Right kidney (tissue), 1 donor: ENCODE measurements at regions not wholly inside any gene's neighbourhood (a gene's known extent, or its start where the extent isn't known, plus 50 kb on each side); places are given as distances from the start of the nearest gene placed in this dataset.

Experiments used
- DNase-seq: peaks from one replicate; pipeline ENCODE4 v3.0.0-alpha.2; 2016

DNA sequence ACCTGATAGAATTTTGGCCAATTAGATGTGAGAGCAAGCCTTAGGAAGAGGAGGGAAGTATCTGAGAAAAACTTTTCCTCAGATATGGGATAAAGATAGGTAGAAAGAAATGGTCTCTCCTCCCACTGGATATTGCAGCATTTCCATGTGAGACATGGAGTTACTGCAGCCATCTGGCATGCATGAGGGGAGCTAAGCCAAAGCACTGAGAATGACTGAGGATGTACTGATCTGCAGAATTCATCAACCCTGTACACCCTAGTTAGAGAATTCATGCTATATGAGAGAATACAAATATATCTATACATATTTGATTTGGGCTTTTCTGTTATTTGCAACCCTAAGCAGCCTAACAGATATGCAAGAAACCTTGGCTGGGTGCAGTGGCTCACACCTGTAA lies 52.5 kb upstream of the RPL34 start:
- DNase-seq, result no peak

GRCh38 chr4:108561116-108561515 lies 59.3 kb upstream of the RPL34 start:
- no peak for DNase-seq

DNA sequence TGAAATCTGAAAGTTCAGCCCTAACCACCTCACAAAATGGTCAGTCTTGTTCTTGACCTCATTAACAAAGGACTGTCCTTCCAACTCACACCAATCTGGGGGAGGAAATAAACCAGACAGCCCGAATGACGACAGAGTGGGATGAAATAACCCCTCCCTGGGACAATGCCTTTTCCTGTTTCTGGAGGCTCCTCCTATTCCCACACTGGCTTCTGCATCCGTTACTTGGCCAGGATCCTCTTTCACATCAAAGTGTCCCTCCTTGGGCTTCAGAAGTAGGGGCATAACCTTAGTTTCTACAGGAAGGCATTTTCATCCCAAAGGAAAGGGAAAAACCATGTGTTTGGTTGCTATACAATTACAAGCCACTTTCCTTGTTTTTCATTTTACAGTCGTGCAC lies 59.8 kb upstream of the RPL34 start:
- DNase-seq, result peak; percentile 31

DNA sequence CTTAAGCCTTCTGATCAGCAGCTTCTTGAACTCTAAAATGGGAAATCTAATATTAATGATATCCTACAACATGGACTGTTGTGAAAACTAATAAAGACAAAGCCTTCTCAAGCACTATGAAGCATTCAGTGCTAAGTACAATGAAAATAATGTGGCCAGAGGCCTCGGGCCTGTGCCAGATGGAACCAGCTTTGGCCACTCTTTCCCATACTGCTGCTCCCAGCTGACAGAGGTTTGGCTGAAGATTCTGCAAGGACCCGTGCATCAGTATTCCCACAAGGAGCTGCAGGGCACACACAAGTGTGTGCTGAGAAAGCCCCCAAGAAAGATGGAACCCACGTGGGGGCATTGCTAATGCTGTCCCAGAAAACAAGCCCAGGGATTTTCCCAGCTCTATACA lies 60.5 kb upstream of the RPL34 start:
- no peak for DNase-seq

GRCh38 chr4:108559068-108559793 lies 61.1 kb upstream of the RPL34 start:
- DNase-seq, result no peak

DNA sequence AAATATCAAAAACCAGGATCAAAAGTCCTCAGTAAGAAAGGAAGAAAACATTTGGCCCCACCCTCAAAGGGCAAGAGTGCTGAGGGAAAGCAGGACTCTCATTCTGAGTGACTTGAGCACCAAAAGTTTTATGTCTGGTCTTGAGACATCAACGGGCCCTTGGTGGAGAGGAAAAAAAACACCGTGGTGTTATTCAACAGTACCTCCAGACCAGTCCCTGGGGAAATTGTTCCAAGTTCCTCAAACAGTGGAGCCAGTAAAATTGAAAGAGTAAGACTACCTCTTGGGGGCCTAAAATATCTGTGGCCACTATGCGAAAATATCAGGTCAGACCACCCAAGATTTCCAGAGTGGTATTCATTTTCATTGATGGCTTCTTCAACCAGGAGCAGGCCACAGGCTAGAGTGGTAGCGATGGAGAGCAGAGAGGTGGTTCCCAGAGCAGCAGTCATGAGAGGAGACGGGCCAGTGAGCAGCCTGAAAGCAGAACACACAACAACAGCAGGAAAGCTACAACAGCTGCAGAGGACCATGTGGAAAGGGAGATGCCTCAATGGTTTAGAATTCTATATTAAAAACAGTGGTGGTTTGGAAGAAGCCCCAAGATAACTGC lies 63.7 kb upstream of the RPL34 start:
- DNase-seq, result no peak

DNA sequence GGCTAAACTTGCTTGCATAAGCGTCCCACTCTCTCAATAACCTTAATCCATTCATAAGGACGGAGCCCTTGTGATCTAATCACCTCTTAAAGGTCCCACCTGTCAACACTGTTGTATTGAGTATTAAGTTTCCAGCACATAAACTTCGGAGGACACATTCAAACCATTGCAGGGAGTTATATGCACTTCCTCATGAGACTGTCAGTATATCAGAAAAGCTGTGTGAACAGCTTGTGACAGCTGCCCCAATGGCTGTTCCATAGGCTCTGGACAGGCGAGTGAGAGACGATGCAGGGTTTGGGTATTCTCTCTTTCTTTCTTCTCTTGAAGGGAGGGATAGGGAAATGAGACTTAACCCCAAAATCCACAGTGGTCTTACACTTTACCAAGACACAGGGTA lies 64.2 kb upstream of the RPL34 start:
- DNase-seq, result no peak

GRCh38 chr4:108555701-108556100 lies 64.7 kb upstream of the RPL34 start:
- no peak for DNase-seq

DNA sequence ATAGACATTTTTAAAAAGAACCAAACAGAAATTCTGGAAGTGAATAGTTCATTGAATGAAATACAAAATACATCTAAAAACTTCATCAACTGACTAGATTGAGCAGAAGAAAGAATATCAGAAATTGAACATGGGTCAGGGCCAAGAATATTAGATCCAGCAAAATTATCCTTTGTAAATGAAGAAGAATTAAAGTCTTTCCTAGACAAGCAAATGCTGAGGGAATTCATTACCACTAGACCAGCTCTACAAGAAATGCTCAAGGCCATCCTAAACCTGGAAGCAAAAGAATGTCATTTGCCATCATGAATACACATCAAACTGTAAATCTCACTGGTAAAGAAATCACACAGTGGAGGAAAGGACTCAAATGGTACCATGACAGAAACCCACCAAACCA lies 72.7 kb upstream of the RPL34 start:
- no peak for DNase-seq

GRCh38 chr4:108546728-108547127 lies 73.6 kb upstream of the RPL34 start:
- no peak for DNase-seq

DNA sequence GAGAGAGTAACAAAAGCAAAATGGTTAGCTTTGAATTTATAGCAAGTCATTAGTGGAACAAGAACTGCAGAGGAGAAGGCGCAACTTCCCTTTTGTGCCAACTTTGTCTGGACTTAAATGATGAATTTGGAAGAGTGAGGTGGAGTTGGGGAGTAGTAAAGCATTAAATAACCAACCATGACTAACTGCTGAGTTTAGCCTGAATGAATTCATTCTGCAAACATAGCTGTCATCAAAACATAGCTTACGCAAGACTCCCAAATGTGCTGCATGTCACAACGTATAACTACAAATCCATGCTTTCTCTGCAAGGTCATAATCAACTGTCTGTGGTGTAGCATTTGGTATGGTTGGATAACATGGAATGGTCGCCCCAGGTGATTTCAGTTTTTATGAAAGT lies 75.9 kb upstream of the RPL34 start:
- DNase-seq, result no peak

DNA sequence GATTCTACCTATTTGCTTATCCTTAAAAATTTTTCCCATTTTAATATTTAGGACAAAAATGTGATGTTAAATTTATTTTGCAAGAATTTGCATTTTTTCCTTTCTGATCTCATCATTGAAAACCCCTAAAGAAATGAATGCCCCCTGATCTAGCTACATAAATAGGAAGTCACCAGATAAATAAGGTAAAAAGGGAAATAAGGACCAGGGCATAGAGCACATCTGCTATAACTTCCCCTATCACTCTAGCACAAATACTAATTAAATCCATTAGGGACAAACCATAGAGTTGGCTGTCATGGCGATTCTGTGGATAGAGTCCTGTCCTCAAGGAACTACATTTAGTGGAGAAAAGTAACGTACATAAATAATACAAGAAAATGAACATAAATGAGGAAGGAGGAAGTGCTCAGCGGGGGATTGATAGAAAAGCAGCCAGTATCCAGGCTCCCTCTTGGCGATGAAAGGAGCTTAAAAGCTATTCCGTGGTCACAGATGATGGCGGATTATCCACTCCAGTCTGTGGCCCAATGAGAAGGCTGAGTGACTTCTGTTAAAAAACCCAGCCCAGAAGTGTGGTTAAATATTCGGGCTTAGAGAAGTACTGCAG lies 76.9 kb upstream of the RPL34 start:
- DNase-seq, result no peak

GRCh38 chr4:108540536-108540935 lies 79.8 kb upstream of the RPL34 start:
- DNase-seq, result no peak

- DNase-seq, result no peak
Measured at GRCh38 chr4:108536577-108536976, 83.8 kb upstream of the RPL34 start.

DNA sequence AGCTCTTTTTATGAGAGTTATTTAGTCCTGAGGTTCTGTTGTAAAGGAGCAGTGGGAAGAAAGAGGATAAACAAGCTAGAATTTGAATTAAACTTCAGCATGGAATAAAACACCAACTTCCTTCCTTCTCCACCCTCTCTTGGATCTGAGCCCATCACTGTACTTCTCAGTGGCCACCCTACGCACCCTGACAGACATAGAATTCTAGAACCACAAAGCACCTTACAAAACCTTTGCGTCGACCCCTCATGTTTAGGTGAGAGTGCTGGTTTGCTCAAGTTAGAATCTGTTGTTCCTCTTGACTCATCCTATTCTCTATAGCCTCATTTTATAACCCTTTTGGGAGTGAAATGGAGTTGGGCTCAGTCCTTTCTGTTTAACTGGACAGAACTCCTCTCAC lies 84.6 kb upstream of the RPL34 start:
- no peak for DNase-seq

DNA sequence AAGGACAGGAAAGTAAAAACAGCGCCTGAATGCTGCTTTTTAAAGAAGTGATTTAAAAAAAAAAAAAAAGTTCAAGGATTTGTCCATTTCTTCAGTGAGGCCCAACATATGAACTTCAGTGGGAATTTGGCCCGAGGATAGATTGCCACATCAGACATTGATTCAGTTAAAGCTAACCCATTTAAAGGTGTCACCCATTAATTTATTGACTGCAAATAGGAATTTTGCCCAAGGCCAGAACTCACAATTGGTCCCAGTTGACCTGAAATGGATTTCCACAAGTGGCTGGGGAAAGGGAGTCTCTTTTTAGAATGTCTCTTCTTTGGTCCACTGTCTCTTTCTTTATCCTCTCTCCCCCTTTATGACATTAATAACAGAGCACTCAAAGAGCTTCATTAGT lies 86.5 kb upstream of the RPL34 start:
- no peak for DNase-seq

- DNase-seq, result peak; percentile 13
Measured at GRCh38 chr4:108533245-108533844, 87.0 kb upstream of the RPL34 start.

GRCh38 chr4:108532738-108533137 lies 87.6 kb upstream of the RPL34 start:
- DNase-seq, result no peak

DNA sequence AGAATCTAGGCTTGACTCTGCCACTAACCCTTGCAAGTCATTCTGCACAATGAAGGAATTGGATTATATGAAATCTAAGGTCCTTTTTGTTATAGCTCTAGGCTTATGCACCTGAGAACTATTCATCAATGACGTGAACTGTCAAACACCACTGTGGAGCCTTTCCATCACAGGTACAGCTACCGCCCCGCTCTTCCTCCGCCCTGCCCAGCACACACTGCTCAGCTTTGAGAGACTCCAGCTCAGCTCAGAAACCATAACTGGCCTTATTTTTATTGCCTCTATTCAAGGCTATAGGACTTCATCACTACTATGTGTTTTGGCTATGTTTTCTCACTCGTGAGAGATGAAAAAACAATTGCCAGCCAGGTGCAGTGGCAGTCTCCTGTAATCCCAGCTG lies 88.2 kb upstream of the RPL34 start:
- DNase-seq, result no peak

DNA sequence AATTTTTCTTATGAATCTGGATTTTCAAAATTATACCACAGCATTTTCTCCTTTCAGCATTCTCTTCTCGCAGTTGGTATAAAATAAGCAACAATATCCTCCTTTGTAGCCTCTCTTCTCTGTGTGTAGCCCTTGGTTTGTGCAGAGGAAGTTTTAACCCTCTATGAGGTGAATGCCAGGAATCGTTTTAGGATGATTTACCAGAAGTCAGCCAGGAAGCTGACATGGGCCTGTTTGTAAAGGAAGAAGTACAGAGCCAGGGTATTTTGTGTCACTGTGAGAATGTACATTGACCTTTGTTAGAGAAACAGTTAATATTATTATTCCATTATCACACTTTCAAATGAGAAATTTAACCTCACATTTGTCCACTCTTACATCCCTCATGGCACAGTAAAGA lies 88.9 kb upstream of the RPL34 start:
- no peak for DNase-seq

DNA sequence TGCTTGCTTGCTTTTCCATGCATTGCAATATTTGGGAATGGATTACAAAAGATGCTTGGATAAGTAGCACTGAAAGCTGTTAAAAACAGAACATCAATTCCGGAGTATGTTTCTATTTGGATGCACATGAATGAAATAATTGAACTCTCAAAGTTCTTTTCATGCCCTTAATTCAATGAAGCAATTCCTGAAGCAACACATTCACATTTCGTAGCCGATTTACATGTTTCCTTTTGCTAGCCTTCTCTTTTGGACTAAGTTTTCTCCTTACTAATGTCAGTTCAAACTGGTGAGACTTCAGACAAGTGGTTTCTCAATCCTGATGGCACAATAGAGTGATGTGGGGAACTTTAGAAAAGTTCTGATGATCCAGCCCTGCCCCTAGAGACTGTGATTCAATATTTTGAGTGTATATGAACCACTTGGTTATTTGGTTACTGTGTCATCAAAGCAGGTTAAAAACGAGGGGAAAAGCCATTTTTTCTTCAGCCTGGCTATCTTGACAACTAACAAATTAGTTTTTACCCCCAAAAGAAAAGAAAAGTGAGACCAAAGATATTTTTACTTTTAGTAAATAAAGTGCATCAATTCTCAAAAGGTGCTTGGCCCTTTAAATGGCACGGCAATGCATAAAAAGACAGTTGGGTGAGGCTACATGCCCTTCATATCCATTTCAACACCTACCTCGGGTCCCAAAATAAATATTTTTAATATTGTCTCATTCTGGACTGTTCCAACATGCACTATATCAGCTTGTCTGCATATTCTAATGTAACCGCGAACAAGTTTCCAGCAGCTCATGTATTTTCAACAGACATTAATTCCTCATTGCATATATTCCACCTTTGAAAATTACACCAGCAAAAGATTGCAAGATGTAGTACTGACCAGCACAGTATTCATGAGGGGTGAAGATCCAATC lies 90.1 kb upstream of the RPL34 start:
- no peak for DNase-seq

GRCh38 chr4:108529102-108529501 lies 91.3 kb upstream of the RPL34 start:
- DNase-seq, result no peak

DNA sequence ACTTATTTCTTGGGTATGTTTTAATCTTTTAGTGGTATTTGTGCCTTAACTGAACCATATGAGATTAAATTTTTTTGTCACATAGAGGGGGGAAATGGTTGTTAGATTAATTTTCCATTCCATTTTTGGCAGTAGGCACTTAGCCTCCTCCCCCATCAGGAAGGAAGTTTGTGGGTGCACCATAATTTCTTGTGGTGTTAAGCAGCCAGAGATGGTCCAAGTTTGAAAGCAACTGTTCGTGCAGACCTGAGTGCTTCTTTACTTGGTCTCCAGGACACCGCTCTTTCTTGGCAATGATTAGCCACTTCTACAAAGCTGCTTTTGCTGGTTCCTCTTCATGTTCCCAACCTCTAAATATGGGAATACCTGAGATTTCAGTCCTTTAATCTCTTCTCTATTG lies 92.7 kb upstream of the RPL34 start:
- DNase-seq, result no peak
